ENCODE measurements at regions not wholly inside any gene's neighbourhood (a gene's known extent, or its start where the extent isn't known, plus 50 kb on each side); places are given as distances from the start of the nearest gene placed in this dataset.

- no peak for DNase-seq
Observed at GRCh38 chr15:61318802-61319525, 89.9 kb upstream of the RORA start.

- DNase-seq, result no peak
Observed at GRCh38 chr15:61318301-61318700, 89.2 kb upstream of the RORA start.

- DNase-seq, result no peak
Observed at GRCh38 chr15:61315471-61315870, 86.4 kb upstream of the RORA start.

- no peak for DNase-seq
Observed at GRCh38 chr15:61314427-61314826, 85.3 kb upstream of the RORA start.

- no peak for DNase-seq
Observed at GRCh38 chr15:61309617-61310016, 80.5 kb upstream of the RORA start.

GRCh38 chr15:61309031-61309511 is 80.0 kb upstream of the RORA start:
- DNase-seq, result no peak

GRCh38 chr15:61308437-61308836 is 79.3 kb upstream of the RORA start:
- DNase-seq, result no peak

GRCh38 chr15:61307474-61307873 is 78.4 kb upstream of the RORA start:
- no peak for DNase-seq

GRCh38 chr15:61301701-61302100 is 72.6 kb upstream of the RORA start:
- DNase-seq, result no peak

- DNase-seq, result no peak
Observed at GRCh38 chr15:61299075-61299763, 70.1 kb upstream of the RORA start.

- DNase-seq, result no peak
Observed at GRCh38 chr15:61295239-61295638, 66.1 kb upstream of the RORA start.

- no peak for DNase-seq
Observed at GRCh38 chr15:61282661-61283060, 53.6 kb upstream of the RORA start.

GRCh38 chr15:61281328-61281727 is 52.2 kb upstream of the RORA start:
- DNase-seq, result no peak

Measured in fibroblast of upper back skin (primary cell).